ENCODE measurements at regions not wholly inside any gene's neighbourhood (a gene's known extent, or its start where the extent isn't known, plus 50 kb on each side); places are given as distances from the start of the nearest gene placed in this dataset.

- TF ChIP-seq POLR2A (IDR thresholded peaks at IDR 0.05) (no peak), CTCF (IDR thresholded peaks at IDR 0.05) (no peak), POLR2AphosphoS5 (IDR thresholded peaks at IDR 0.05) (no peak)
Observed at GRCh38 chr6:43884652-43885022, 114.6 kb downstream of the VEGFA start.

Measured in breast epithelium (tissue), 3 donors.